Esophagus muscularis mucosa (tissue), 3 donors: ENCODE measurements at regions not wholly inside any gene's neighbourhood (a gene's known extent, or its start where the extent isn't known, plus 50 kb on each side); places are given as distances from the start of the nearest gene placed in this dataset.

Experiments used
- EP300 ChIP-seq: sonication (generic); formaldehyde crosslinking; IDR thresholded peaks from one replicate; pipeline ENCODE4 v1.6.1; 2017; ENCODE audit warnings: antibody characterized with exemption
- TF ChIP-seq, protein P1 (sequence below), 3 experiments: fragments of 200-600 bp in 2 of 3; fragments of 450-650 bp in 1 of 3; sonication (generic) in 2 of 3; IDR thresholded peaks; one replicate each; pipeline ENCODE4 v1.5.1; 2017 to 2019; ENCODE audit warnings: antibody characterized with exemption in 3 of 3, mild to moderate bottlenecking in 2 of 3, moderate library complexity in 1 of 3

DNA sequence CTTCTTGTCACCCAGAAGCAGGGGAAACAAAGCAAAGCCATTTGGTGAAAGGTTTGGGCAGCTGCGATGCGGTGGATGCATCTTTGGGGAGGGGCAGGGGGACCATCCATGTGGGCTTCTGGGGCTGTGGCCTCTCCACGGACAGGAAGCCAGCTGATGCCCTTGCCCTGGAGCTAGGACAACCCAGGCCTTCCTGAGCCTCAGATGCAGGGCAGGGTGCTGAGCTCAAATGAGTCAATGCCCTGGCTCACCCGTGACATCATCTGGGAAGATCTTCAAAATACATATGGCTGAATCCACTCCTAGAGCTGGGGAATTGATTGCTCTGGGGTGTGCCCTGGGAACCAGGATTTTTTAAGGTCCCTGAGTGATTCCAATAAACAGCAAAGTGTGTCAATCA lies 1418.2 kb downstream of the TBC1D22A start:
- TF ChIP-seq, protein P1, sequence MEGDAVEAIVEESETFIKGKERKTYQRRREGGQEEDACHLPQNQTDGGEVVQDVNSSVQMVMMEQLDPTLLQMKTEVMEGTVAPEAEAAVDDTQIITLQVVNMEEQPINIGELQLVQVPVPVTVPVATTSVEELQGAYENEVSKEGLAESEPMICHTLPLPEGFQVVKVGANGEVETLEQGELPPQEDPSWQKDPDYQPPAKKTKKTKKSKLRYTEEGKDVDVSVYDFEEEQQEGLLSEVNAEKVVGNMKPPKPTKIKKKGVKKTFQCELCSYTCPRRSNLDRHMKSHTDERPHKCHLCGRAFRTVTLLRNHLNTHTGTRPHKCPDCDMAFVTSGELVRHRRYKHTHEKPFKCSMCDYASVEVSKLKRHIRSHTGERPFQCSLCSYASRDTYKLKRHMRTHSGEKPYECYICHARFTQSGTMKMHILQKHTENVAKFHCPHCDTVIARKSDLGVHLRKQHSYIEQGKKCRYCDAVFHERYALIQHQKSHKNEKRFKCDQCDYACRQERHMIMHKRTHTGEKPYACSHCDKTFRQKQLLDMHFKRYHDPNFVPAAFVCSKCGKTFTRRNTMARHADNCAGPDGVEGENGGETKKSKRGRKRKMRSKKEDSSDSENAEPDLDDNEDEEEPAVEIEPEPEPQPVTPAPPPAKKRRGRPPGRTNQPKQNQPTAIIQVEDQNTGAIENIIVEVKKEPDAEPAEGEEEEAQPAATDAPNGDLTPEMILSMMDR (IDR thresholded peaks at IDR 0.05) = no peak
- TF ChIP-seq EP300 = no peak
